OCI-LY3 (cell line): ENCODE measurements at regions not wholly inside any gene's neighbourhood (a gene's known extent, or its start where the extent isn't known, plus 50 kb on each side); places are given as distances from the start of the nearest gene placed in this dataset.

Experiments used
- H2AFZ ChIP-seq: fragments of 200-600, 300-600 bp; shearing (Covaris generic); 2 replicates; pipeline ENCODE4 v1.6.0; 2014; ENCODE audit warnings: antibody characterized with exemption, low read depth, low read length
- H3K27ac ChIP-seq: fragments of 200-600, 300-600 bp; sonication (generic); 2 replicates; pipeline ENCODE4 v1.5.1; 2014; ENCODE audit warnings: mild to moderate bottlenecking, low read length, moderate library complexity, mixed read lengths
- H3K27me3 ChIP-seq: fragments of 200-600, 300-600 bp; sonication (generic); 2 replicates; pipeline ENCODE4 v1.6.1; 2014; ENCODE audit warnings: low read depth, low read length, mixed read lengths
- H3K36me3 ChIP-seq: fragments of 200-600, 300-600 bp; sonication (generic); replicated peaks from 2 replicates; pipeline ENCODE3; 2014; ENCODE audit warnings: low read depth, low read length, mixed read lengths
- H3K4me1 ChIP-seq: fragments of 300-600, 200-600 bp; sonication (generic); 2 replicates; pipeline ENCODE4 v1.6.1; 2014; ENCODE audit warnings: low read length, mixed read lengths
- H3K4me2 ChIP-seq: fragments of 200-600, 300-600 bp; sonication (generic); 2 replicates; pipeline ENCODE4 v1.6.1; 2014; ENCODE audit warnings: low read length, mixed read lengths
- H3K4me3 ChIP-seq: fragments of 300-600, 200-600 bp; sonication (generic); 2 replicates; pipeline ENCODE4 v1.5.1; 2014; ENCODE audit warnings: antibody characterized with exemption, mild to moderate bottlenecking, low read length, moderate library complexity
- H3K79me2 ChIP-seq: fragments of 300-600, 200-600 bp; shearing (Covaris generic); 2 replicates; pipeline ENCODE4 v1.6.1; 2014; ENCODE audit warnings: mild to moderate bottlenecking, low read length, mixed read lengths
- H3K9ac ChIP-seq: fragments of 300-600, 200-600 bp; shearing (Covaris generic); 2 replicates; pipeline ENCODE4 v1.6.0; 2014; ENCODE audit warnings: mild to moderate bottlenecking, low read length, moderate library complexity
- H3K9me3 ChIP-seq: fragments of 200-600, 300-600 bp; shearing (Covaris generic); 2 replicates; pipeline ENCODE4 v1.6.1; 2014; ENCODE audit warnings: low read length, mixed read lengths; ENCODE audit not compliant: insufficient read depth
- H4K20me1 ChIP-seq: fragments of 200-600, 300-600 bp; sonication (generic); 2 replicates; pipeline ENCODE4 v1.6.1; 2016; ENCODE audit warnings: low read length, mixed read lengths; ENCODE audit not compliant: insufficient read depth
- CTCF ChIP-seq: fragments of 200-600, 300-600 bp; sonication (generic); IDR thresholded peaks from 2 replicates; pipeline ENCODE4 v1.5.1; 2014; ENCODE audit warnings: antibody characterized with exemption, low read length, low read depth
- EZH2phosphoT487 ChIP-seq: fragments of 200-600 bp; shearing (Covaris generic); IDR thresholded peaks from 2 replicates; pipeline ENCODE4 v1.6.1; 2018; ENCODE audit warnings: antibody characterized with exemption, mixed run types, low read depth

- Histone ChIP-seq H3K27ac (no peak overlapping the region), H3K9me3 (no peaks in the 10 kb centered on the region), H3K4me1 (no peaks in the 10 kb centered on the region), H3K36me3 (no peaks in the 10 kb centered on the region), H3K27me3 (no peaks in the 10 kb centered on the region), H4K20me1 (no peaks in the 10 kb centered on the region), H3K4me2 (no peak overlapping the region), H3K4me3 (no peak overlapping the region), H3K9ac (no peak overlapping the region), H2AFZ (no peak overlapping the region), H3K79me2 (no peaks in the 10 kb centered on the region)
- no peak for TF ChIP-seq EZH2phosphoT487
- no peak for TF ChIP-seq CTCF
Measured at GRCh38 chr18:22625406-22625805, 207.7 kb upstream of the CTAGE1 start.

DNA sequence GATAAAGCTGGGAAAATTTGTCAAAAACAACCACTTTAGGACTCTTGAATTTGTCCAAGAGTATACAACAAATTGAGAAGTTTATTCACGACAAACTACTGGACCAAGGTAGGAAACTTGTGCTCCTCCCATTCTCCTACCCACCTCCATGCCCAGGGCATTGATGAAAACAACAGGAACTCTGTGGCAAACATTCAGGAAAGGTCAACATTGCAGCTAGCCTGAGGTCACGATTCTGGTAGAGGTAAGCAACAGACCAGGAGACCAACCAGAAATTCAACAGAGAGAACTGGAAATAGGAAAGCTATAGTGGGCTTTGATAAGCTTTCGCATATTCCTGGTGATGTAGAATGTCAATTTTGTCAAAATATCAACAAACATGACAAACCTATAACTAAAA is 209.1 kb upstream of the CTAGE1 start:
- TF ChIP-seq EZH2phosphoT487 = no peak
- no peak for TF ChIP-seq CTCF
- Histone ChIP-seq H3K27ac (no peak overlapping the region), H3K4me1 (no peaks in the 10 kb centered on the region), H3K4me3 (no peak overlapping the region), H4K20me1 (no peaks in the 10 kb centered on the region), H3K4me2 (no peak overlapping the region), H3K9ac (no peak overlapping the region), H2AFZ (no peak overlapping the region), H3K27me3 (no peaks in the 10 kb centered on the region), H3K9me3 (no peaks in the 10 kb centered on the region), H3K36me3 (no peaks in the 10 kb centered on the region), H3K79me2 (no peaks in the 10 kb centered on the region)

DNA sequence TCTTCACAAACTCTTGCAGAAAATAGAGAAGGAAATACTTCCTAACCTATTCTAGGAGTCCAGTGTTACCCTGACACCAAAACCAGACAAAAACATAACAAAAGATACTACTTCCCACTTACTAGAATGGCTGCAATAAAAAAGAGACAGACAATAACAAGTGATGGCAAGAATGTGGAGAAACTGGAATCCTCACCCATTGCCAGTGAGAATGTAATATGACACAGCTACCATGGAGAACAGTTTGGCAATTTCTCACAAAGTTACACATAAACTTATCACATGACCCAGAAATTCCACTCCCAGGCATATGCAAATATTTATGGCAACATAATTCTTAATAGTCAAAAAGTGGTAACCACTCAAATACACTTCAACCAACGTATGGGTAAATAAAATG is 209.8 kb upstream of the CTAGE1 start:
- no peak overlapping the region for H3K27ac ChIP-seq
- TF ChIP-seq EZH2phosphoT487 (no peak), CTCF (no peak)
- no peak overlapping the region for H3K9ac ChIP-seq
- H3K4me1 ChIP-seq = no peaks in the 10 kb centered on the region
- no peaks in the 10 kb centered on the region for H3K9me3 ChIP-seq
- H4K20me1 ChIP-seq = no peaks in the 10 kb centered on the region
- no peaks in the 10 kb centered on the region for H3K27me3 ChIP-seq
- no peak overlapping the region for H3K4me3 ChIP-seq
- no peak overlapping the region for H2AFZ ChIP-seq
- H3K36me3 ChIP-seq = no peaks in the 10 kb centered on the region
- H3K79me2 ChIP-seq = no peaks in the 10 kb centered on the region
- no peak overlapping the region for H3K4me2 ChIP-seq

DNA sequence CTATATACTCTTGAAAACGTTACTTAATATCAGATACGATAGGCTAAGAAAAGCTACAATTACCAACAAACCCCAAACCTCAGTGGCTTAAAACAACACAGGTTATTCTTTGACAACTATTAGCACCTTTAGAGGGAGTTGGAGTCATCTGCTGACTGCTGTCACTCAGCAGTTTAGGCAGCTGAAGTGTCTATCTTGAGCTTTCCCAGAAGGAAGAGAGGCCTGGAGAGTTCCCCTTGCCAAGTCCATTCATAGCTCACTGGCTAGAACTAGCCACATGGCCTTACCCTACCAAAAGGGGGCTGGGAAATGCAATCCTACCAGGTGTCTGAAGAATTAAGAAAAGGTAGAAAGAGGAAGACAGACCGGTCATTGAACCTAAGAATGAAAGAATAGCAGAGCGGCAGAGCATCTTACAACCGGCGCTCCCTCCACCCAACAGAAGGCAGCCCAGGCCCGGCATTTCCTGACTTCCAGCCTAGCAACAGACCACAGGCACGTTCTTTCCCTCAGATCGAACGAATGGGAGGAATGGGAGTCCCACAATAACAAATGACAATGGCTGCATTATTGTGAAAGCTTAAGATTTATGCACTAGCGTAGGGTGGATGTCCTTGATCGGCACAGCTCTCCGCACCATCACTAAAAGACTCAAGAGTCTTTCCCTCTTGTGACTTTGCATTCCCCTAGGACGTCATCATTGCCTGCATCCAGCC is 211.2 kb upstream of the CTAGE1 start:
- TF ChIP-seq EZH2phosphoT487 (no peak), CTCF (no peak)
- no peak overlapping the region for H2AFZ ChIP-seq
- H3K27me3 ChIP-seq = no peaks in the 10 kb centered on the region
- no peak overlapping the region for H3K27ac ChIP-seq
- no peaks in the 10 kb centered on the region for H4K20me1 ChIP-seq
- H3K9me3 ChIP-seq = no peaks in the 10 kb centered on the region
- H3K79me2 ChIP-seq = no peaks in the 10 kb centered on the region
- no peaks in the 10 kb centered on the region for H3K4me1 ChIP-seq
- H3K9ac ChIP-seq = no peak overlapping the region
- no peak overlapping the region for H3K4me2 ChIP-seq
- H3K4me3 ChIP-seq = no peak overlapping the region
- H3K36me3 ChIP-seq = no peaks in the 10 kb centered on the region
